Lower leg skin (tissue), 4 donors: ENCODE measurements at regions not wholly inside any gene's neighbourhood (a gene's known extent, or its start where the extent isn't known, plus 50 kb on each side); places are given as distances from the start of the nearest gene placed in this dataset.
"Not testable (repeated sequence)": the region's sequence is repeated elsewhere in the genome, so short reads cannot be mapped to it uniquely, and the experiment has no call there.

ENCODE experiments used
- DNase-seq, 2 donors: peaks; one replicate each; pipeline ENCODE4 v3.0.0-alpha.2; 2019; ENCODE audit warnings: low spot score in 2 of 2
- H3K4me3 ChIP-seq: fragments of 200-600 bp; sonication (generic); 2 replicates; pipeline ENCODE4 v1.5.1; 2017; ENCODE audit warnings: mild to moderate bottlenecking, low read depth; ENCODE audit not compliant: poor library complexity, severe bottlenecking
- POLR2A ChIP-seq, 2 donors: fragments of 450-650 bp; IDR thresholded peaks; one replicate each; pipeline ENCODE4 v1.6.1; 2016 to 2017; ENCODE audit warnings: antibody characterized with exemption in 2 of 2, mild to moderate bottlenecking in 1 of 2, moderate library complexity in 1 of 2
- WGBS, 2 donors: methylation state at CpG; one replicate each; pipeline ENCODE4 v1.1.5; 2018; 5-methylcytosine and 5-hydroxymethylcytosine counted together
- intact Hi-C: fragments of 100-400 bp; cut with DNase I; formaldehyde crosslinking; loops from one replicate; pipeline ENCODE4 v1.15.0; 2023; ENCODE audit warnings: low total_unique reads
- TF ChIP-seq, protein P1 (sequence below), 3 donors: fragments of 450-650 bp; IDR thresholded peaks; one replicate each; pipeline ENCODE4 v1.5.1; 2016; ENCODE audit warnings: antibody characterized with exemption in 3 of 3, mild to moderate bottlenecking in 3 of 3, moderate library complexity in 2 of 3

DNA sequence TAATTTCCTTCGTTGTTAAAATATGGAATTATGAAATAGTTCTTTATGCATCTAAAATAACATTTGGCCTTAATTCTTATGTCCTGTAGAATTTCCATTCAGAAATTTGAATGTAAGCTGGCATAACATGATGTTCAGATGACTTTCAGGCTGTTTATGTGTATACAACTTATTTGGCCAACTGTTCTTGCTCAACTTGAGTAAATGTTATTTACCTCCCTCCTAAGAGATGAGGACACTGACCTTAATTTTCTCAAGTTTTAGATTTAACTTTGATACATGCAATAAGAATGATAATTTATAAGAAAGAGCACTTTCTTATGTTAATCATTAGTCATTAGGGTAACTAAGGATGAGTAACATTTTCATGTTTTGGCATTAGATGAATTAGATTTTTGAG, 365.4 kb downstream of the AEBP2 start:
- intact Hi-C loops, result no loop called here
- DNase-seq, result no peak
- TF ChIP-seq, protein P1, sequence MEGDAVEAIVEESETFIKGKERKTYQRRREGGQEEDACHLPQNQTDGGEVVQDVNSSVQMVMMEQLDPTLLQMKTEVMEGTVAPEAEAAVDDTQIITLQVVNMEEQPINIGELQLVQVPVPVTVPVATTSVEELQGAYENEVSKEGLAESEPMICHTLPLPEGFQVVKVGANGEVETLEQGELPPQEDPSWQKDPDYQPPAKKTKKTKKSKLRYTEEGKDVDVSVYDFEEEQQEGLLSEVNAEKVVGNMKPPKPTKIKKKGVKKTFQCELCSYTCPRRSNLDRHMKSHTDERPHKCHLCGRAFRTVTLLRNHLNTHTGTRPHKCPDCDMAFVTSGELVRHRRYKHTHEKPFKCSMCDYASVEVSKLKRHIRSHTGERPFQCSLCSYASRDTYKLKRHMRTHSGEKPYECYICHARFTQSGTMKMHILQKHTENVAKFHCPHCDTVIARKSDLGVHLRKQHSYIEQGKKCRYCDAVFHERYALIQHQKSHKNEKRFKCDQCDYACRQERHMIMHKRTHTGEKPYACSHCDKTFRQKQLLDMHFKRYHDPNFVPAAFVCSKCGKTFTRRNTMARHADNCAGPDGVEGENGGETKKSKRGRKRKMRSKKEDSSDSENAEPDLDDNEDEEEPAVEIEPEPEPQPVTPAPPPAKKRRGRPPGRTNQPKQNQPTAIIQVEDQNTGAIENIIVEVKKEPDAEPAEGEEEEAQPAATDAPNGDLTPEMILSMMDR (IDR thresholded peaks at IDR 0.05), result no peak
- TF ChIP-seq POLR2A (IDR thresholded peaks at IDR 0.05), result no peak
- WGBS, 2 donors, result 72 to 90% methylated on average over 1 of the region's 1 CpG
- no peak overlapping the region for H3K4me3 ChIP-seq

DNA sequence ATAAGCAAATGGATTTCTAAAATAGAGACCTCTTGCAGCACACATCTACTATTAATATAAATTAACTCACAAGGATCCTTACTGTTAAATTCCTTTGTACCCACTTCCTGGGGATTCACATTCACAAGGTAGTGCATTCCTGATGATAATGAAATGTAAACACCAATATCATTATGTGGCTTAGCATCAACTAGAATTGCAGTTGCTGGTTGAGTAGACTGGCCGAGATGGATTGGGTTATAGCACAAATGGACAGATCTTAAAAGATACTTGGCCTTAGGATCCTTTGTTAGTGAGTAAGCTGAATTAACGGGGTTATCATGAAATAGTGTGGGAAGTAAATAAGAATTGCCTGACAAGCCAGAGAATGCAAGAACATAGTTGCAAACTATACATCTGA, 369.1 kb downstream of the AEBP2 start:
- WGBS, 2 donors, result 81 to 85% methylated on average over 2 of the region's 2 CpGs
- TF ChIP-seq, protein P1 (IDR thresholded peaks at IDR 0.05), result no peak
- TF ChIP-seq POLR2A (IDR thresholded peaks at IDR 0.05), result no peak
- intact Hi-C loops, result no loop called here
- DNase-seq, result no peak
- no peak overlapping the region for H3K4me3 ChIP-seq

DNA sequence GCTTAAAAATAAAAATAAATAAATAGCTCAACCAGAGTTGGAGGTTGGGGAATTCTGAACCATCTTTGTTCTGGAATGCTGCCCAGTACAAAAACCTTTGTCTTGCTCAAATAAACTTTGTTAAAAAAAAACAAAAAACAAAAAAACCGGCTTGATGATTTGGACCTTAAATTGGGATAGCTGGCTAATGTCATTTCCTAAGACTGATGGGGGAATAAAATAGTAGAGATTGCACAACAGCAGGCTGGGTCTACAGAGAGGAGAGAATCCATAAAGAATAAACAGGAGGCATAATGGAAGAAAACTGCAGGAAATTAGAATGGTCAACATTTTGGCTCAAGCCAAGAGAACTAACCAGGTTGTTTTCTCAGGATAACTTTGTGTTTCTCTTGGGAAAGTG, 370.9 kb downstream of the AEBP2 start:
- no peak overlapping the region for H3K4me3 ChIP-seq
- intact Hi-C loops, result no loop called here
- no peak for DNase-seq
- WGBS, 2 donors, result 43 to 57% methylated on average over 1 of the region's 1 CpG
- TF ChIP-seq, protein P1 (IDR thresholded peaks at IDR 0.05), result no peak
- TF ChIP-seq POLR2A (IDR thresholded peaks at IDR 0.05), result no peak

DNA sequence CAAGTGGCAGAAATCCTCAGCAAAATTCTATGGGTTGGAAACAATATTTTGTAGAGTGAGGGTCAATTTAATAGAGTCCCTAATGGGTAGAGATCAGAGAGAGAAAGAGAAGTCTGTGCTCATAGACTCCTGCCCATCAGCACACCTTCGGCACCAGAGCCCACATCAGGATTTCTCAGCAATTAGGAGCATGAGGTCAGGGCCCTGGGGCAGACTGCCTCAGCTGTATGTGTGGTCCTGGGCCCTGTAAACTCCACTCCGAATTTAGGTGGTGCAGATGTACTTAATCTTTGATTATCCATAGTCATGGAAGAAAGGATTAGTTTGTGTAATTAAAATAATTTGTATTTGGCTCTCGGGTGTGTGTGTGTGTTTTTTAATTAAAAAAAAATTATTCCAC, 372.6 kb downstream of the AEBP2 start:
- intact Hi-C loops, result no loop called here
- no peak for DNase-seq
- no peak for TF ChIP-seq POLR2A (IDR thresholded peaks at IDR 0.05)
- TF ChIP-seq, protein P1 (IDR thresholded peaks at IDR 0.05), result no peak
- no peak overlapping the region for H3K4me3 ChIP-seq
- WGBS, 2 donors, result 81% methylated on average over 3 of the region's 3 CpGs

DNA sequence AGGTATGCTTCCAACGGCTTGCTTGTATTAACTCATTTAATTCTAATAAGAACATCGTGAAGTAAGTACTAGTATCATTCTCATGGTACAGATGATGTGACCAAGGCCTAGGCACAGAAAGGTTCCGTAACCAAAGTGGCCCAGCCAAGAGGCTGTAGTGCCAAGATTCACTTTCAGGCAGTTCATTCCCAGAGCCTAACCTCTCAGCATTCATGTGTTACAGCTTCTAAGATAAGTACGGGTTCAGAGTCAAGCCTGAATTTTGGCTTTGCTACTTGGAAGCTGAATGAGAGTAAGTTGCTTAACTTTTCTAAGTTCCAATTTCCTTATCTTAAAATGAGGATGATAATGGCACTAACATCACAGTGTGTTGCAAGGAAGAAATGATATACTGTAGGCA, 379.9 kb downstream of the AEBP2 start:
- no peak overlapping the region for H3K4me3 ChIP-seq
- TF ChIP-seq, protein P1 (IDR thresholded peaks at IDR 0.05), result no peak
- no peak for TF ChIP-seq POLR2A (IDR thresholded peaks at IDR 0.05)
- no peak for DNase-seq
- intact Hi-C loops, result no loop called here
- WGBS, 2 donors, result 86 to 88% methylated on average over 4 of the region's 4 CpGs

DNA sequence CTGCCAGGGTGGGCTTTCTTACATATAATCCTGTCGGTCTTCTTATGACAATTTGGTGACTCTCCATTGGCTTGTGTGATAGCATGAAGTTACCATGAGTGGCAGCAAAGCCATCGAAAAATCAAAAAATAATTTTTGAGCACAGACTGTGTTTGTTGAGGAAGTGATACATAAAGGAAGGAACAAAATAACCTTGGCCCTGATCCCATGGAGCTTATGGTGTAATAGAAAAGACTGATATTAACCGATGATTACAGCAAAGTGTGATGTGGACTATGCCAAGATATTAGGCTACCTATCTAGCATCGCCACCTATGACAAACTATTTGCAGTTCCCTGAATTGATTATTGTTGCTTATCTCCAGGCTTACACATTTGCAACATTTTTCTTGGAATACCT, 383.2 kb downstream of the AEBP2 start:
- no peak overlapping the region for H3K4me3 ChIP-seq
- TF ChIP-seq, protein P1 (IDR thresholded peaks at IDR 0.05), result no peak
- no peak for TF ChIP-seq POLR2A (IDR thresholded peaks at IDR 0.05)
- 82 to 92% methylated on average over 4 of the region's 4 CpGs for WGBS, 2 donors
- intact Hi-C loops, result no loop called here
- no peak for DNase-seq

DNA sequence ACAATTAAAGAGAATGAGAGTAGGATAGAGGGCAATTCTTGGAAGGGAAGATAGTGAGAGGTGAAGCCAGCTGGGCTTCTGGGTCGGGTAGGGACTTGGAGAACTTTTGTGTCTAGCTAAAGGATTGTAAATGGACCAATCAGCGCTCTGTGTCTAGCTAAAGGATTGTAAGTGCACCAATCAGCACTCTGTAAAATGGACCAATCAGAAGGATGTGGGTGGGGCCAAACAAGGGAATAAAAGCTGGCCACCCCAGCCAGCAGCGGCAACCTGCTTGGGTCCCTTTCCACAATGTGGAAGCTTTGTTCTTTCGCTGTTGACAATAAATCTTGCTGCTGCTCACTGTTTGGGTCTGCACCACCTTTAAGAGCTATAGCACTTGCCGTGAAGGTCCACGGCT, 384.0 kb downstream of the AEBP2 start:
- DNase-seq, intact Hi-C loops, H3K4me3 ChIP-seq: not testable (repeated sequence)
- WGBS, 2 donors, result 94 to 95% methylated on average over 6 of the region's 6 CpGs
